Activated CD4-positive, alpha-beta memory T cell treated with anti-CD3 and anti-CD28 coated beads for 36 hours (primary cell): ENCODE measurements at regions not wholly inside any gene's neighbourhood (a gene's known extent, or its start where the extent isn't known, plus 50 kb on each side); places are given as distances from the start of the nearest gene placed in this dataset.

Experiments
- CTCF ChIA-PET: fragments of 350-600 bp; sonication (Branson Sonifier 250); formaldehyde crosslinking; loops from one replicate; lab custom pipeline; 2021; ENCODE audit warnings: antibody characterized with exemption, inconsistent platforms; lab: Charles Lee
- POLR2A ChIA-PET: fragments of 350-600 bp; sonication (Branson Sonifier 250); formaldehyde crosslinking; loops from one replicate; lab custom pipeline; 2021; ENCODE audit warnings: antibody characterized with exemption; lab: Charles Lee
- DNase-seq: peaks from one replicate; pipeline ENCODE4 v3.0.0-alpha.2; 2020
- H3K27ac Mint-ChIP-seq: one replicate; pipeline ENCODE4 v1.8.0; 2021; ENCODE audit warnings: mixed read lengths
- H3K27me3 Mint-ChIP-seq: one replicate; pipeline ENCODE4 v1.8.0; 2021; ENCODE audit warnings: mixed read lengths
- H3K36me3 Mint-ChIP-seq: one replicate; pipeline ENCODE4 v1.8.0; 2021; ENCODE audit warnings: mixed read lengths
- H3K4me1 Mint-ChIP-seq: one replicate; pipeline ENCODE4 v1.8.0; 2021; ENCODE audit warnings: low read depth, mixed read lengths
- H3K4me3 Mint-ChIP-seq: one replicate; pipeline ENCODE4 v1.8.0; 2021; ENCODE audit warnings: mild to moderate bottlenecking, mixed read lengths
- H3K9me3 Mint-ChIP-seq: one replicate; pipeline ENCODE4 v1.8.0; 2021; ENCODE audit warnings: mixed read lengths
- intact Hi-C: fragments of 100-400 bp; cut with micrococcal nuclease; formaldehyde crosslinking; loops from one replicate; pipeline ENCODE4 v1.15.1; 2023

- CTCF ChIA-PET = no interaction called here
- DNase-seq = no peak
- no peaks in the 10 kb centered on the region for H3K9me3 Mint-ChIP-seq
- no peaks in the 10 kb centered on the region for H3K4me1 Mint-ChIP-seq
- no peak overlapping the region for H3K4me3 Mint-ChIP-seq
- H3K27me3 Mint-ChIP-seq = peaks cover 3% of the 10 kb centered on the region
- POLR2A ChIA-PET = no interaction called here
- no peaks in the 10 kb centered on the region for H3K36me3 Mint-ChIP-seq
- intact Hi-C loops = no loop called here
- H3K27ac Mint-ChIP-seq = no peak overlapping the region
Measured at GRCh38 chr1:101739826-101740330, 256.8 kb downstream of the OLFM3 start.

GRCh38 chr1:101741910-101742309 lies 254.8 kb downstream of the OLFM3 start:
- intact Hi-C loops = no loop called here
- CTCF ChIA-PET = no interaction called here
- H3K9me3 Mint-ChIP-seq = no peaks in the 10 kb centered on the region
- no peaks in the 10 kb centered on the region for H3K36me3 Mint-ChIP-seq
- H3K27me3 Mint-ChIP-seq = peaks cover 3% of the 10 kb centered on the region
- DNase-seq = no peak
- H3K27ac Mint-ChIP-seq = no peak overlapping the region
- H3K4me3 Mint-ChIP-seq = no peak overlapping the region
- H3K4me1 Mint-ChIP-seq = no peaks in the 10 kb centered on the region
- POLR2A ChIA-PET = no interaction called here

- Mint-ChIP-seq H3K4me3 (no peak overlapping the region), H3K4me1 (no peaks in the 10 kb centered on the region), H3K27me3 (peaks cover 3% of the 10 kb centered on the region), H3K9me3 (no peaks in the 10 kb centered on the region), H3K27ac (no peak overlapping the region), H3K36me3 (no peaks in the 10 kb centered on the region)
- ChIA-PET CTCF (no interaction called here), POLR2A (no interaction called here)
- no peak for DNase-seq
- intact Hi-C loops = no loop called here
Measured at GRCh38 chr1:101742509-101742908, 254.2 kb downstream of the OLFM3 start.

GRCh38 chr1:101745551-101746270 lies 251.0 kb downstream of the OLFM3 start:
- no peak overlapping the region for H3K27ac Mint-ChIP-seq
- no peaks in the 10 kb centered on the region for H3K36me3 Mint-ChIP-seq

GRCh38 chr1:101748077-101748476 lies 248.6 kb downstream of the OLFM3 start:
- Mint-ChIP-seq H3K36me3 (no peaks in the 10 kb centered on the region), H3K4me3 (no peak overlapping the region), H3K9me3 (no peaks in the 10 kb centered on the region), H3K4me1 (no peaks in the 10 kb centered on the region), H3K27me3 (no peaks in the 10 kb centered on the region), H3K27ac (no peak overlapping the region)
- ChIA-PET CTCF (no interaction called here), POLR2A (no interaction called here)
- no peak for DNase-seq
- intact Hi-C loops = no loop called here

More at GRCh38 chr1:101745551-101746270, 251.0 kb downstream of the OLFM3 start:
- intact Hi-C loops = no loop called here
- H3K9me3 Mint-ChIP-seq = no peaks in the 10 kb centered on the region
- H3K4me3 Mint-ChIP-seq = no peak overlapping the region
- DNase-seq = no peak
- H3K27me3 Mint-ChIP-seq = no peaks in the 10 kb centered on the region
- no peaks in the 10 kb centered on the region for H3K4me1 Mint-ChIP-seq
- CTCF ChIA-PET = interaction anchor here (1.0 kb wide), 1 partner anchor 23 kb away, joined by 3 read pairs; no protein-coding TSS in a partner anchor
- POLR2A ChIA-PET = no interaction called here
